ENCODE measurements at regions not wholly inside any gene's neighbourhood (a gene's known extent, or its start where the extent isn't known, plus 50 kb on each side); places are given as distances from the start of the nearest gene placed in this dataset.

DNA sequence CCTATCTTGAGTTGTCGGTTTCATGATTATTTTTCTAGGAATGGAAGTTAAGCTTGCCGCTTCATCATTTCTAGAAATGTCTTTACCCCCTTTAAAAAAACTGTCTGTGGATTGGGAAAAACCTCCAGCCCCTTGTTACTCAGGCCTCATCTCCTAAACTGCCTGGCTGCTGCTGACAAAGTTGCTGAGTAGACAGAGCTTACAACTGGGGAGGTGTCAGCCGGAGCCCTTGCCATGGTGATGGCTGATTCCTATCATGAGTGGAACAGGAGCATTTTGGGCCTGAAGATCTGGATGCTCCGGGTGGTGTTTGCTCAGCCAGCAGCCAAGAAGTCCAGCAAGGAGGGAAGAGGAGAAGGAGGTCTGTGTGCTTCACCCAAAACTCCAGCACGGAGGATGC is 243.3 kb downstream of the ENGASE start:
- no peak for DNase-seq (ENCODE audit: low read depth in 2 of 2)

GRCh38 chr17:79316805-79317204 is 242.2 kb downstream of the ENGASE start:
- no peak for DNase-seq (ENCODE audit: low read depth in 2 of 2)

DNA sequence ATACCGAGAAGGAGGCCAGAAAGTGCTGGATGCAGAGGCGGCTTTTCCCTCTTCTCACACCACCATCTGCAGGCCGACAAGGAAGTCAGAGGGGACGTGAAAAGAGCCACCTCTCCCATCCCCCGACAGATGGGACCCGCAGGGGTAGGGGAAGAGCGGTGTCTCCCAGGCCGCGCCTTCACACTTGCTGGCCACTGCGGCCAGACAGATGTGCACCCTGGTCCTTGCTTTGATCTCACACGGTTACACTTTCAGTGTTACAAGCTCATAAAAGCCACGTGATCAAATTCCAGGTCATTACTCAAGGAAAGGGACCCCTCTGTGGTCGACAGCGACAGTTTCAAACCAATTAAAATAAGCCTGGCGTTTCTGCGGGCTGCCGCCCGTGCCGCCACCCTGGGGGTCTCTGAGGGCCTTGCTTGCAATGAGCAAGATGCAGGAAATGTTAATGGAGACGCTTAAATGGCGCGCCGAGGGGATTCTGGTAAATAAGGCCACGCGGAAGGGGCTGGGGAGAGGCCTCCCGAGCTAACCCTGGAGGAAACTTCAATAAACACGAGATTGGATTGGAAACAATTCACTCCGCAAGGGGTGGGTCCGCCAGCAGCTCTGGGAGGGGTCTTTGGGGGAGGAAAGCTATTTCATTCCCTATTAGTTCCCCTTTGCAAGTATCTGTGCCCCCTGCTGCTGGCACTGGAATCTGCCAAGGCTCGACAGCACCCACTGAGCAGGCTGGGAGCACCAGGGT is 240.9 kb downstream of the ENGASE start:
- no peak for DNase-seq (ENCODE audit: low read depth in 2 of 2)

DNA sequence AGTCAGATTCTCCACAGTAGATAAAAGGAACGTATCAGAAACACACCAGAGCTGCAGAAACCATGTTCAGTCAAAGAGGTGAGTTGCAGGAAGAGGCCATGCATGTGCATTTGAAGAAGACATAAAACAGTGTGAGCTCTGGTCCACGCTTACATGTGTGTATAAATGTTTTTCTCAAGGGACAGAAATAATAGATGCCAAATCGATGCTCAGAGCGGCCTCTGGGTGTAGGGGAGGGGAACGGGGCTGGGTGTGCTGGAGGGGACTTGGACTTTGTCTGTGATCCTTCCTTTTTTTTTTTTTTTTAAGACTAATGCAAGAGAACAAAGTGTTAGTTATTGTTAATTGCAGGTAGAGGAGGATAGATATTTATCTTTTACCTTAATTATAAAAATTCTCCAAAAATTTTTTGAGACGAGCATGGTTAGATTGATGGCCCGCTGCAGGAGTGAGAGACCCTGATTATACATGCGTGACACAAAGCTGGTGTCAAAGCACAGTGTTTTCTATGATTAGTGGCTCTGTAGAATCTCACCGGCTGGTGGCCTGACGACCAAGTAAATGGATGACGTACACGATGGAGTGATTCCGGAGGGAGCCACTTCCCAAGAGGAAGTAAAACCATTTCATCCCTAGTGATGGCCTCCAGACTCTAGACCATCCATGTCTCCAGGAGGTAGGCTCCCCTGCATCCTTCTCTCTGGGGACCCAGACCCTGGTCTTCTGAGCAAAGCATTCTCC is 240.2 kb downstream of the ENGASE start:
- DNase-seq (ENCODE audit: low read depth in 2 of 2): no peak

- no peak for DNase-seq (ENCODE audit: low read depth in 2 of 2)
These were observed 236.7 kb downstream of the ENGASE start for GRCh38 chr17:79311373-79311772.

DNA sequence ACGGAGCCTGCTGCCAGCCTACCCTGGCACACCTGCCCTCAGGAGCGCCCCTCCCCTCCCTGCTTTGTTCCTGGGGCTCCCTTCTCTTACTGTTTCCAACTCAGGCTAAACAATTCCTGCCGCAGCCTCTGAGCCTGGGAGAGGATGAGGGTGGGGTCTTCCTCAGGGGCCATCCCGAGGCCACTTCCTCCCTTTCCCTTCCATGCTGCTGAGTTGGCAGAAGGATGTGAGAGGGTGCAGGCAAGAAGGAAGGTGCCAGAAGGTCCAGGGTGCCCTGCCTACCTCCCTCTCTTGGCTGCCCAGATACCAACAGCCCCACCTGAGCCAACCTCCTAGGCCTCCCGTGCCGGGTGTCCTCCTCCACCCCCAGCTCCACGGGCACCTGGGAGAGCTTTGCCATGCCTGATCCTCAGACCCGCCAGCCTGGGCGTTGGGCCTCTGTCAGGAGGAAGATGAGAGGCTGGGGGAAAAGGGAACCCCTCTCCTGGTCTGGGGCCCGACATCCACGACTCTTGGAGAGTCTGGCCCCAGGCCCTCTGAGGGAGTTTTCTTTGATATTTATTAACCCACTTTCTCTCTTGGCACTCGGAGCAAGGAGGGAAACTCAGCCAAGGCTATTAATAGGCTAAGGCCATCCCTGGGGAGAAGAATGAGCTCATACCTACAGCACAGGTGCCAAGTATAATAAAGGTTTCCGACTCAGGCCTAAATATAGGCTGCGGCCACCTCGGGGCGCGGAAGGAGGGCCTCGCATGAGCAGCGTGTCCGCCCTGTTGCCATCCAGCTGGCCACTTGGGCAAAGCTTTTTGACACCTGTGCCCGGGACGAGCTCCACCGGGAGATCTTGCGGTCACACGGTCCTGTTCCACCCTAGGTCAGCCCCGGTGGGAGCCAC is 232.0 kb downstream of the ENGASE start:
- DNase-seq (ENCODE audit: low read depth in 2 of 2): no peak

DNA sequence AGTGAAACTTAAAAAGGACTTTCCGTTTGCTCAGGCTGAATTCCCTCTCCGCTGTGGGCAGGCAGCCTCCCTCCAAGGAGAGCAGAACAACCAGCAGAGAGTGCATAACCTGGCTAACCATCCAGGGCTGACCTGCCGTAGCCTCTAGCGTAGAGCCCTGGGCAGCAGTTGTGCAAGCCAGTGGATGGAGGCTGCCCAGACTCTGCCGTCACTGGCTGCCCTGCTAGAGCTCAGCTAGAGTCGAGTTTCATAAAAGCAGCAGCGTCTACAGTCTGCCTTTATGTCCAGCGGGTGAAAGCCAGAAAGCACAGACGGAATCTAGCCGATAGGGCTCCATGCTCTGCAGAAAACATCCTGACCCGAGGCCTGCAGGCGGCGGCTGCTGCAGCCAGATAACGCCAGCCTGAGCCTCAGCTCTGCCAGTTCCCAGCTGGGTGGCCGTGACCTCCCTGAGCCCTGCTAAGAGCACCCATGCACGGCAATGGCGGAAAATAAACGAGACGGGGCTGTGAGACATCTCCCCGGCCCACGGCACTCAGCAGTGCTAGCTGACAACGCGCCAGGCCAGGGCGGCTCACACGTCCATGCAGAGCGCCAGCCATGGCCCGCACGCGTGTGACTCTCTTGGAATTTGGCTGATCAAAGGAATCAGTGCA is 231.3 kb downstream of the ENGASE start:
- no peak for DNase-seq (ENCODE audit: low read depth in 2 of 2)

DNA sequence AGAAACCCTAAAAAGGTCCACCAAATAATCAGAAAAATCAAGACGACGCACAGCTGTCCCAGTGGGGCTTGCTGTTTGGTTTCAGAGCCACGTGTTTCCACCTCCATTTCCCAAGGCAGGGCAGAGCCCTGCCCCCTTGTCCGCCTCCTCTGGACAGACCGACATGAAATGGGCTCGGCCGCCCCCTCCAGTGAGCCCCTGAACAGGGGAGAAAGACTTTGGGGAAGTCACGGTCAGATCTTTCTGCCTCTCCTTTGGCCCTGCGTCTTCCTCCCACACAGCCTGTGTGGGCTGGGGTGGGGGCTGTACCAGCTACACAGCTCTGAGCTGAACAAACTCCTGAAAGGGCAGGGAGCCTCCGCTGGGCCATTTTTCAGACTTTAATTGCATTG is 230.7 kb downstream of the ENGASE start:
- DNase-seq (ENCODE audit: low read depth in 2 of 2): no peak

DNA sequence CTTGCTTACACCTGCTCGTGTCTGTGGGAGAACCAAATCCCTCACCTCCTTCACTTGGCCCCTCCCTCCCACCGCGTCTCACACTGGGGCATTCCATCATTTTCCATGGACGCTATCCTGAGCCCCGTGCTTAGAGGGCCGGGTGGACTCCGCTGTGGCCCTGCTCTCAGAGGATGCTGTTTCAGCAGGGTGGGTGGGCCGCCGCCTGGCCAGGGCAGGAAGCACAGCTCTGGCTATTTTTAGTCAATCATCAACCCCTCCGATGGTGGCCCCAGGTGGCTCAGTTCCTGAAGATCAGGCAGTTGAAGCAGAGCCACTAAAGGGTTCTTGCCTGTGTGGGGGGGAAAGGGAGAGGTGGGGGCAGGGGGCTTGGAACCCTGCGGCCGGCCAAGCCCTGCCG is 230.3 kb downstream of the ENGASE start:
- DNase-seq (ENCODE audit: low read depth in 2 of 2): no peak

DNA sequence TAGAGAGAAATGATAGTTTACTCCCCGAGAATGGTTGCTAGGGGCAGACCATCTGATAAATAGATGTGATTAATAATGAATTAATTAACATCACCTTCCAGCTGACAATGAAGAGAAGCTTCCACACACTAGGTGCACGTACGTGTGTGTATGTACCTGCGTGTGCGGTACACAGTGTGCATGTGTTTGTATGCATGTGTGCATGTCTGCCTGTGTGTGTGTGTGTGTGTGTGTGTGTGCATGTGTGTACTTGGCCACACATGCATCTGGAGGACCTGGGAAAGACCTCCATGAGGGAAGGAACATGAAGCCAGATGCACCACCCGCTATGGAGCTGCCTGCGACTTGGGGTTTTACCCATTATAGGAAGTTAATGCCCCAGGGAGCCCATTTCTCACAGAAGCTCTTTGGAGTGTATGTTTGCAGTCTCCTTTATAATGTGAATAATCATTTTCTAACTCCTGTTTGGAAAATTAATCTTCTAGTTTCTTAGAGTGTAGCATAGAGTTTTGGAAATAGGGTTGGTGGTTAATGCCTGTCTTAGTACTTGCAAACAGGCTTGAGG is 229.1 kb downstream of the ENGASE start:
- DNase-seq (ENCODE audit: low read depth in 2 of 2): no peak

DNA sequence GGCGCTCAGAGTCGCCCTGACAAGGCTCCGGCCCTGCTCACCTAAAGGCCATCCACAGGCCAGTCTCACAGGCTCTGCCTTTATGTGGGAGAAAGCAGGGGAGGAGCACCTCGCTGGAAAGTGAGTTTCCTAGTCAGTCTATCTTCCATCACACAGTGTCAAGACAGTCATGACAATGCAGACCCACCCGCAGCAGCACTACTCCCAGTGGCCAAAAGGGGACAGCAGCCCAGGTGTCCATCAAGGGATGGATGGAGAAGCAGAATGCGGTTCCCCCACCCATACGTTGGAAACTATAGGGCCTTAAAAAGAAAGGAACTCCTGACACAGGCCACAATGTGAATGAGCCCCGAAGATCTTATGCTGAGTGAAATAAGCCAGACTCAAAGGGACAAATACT is 226.8 kb downstream of the ENGASE start:
- DNase-seq (ENCODE audit: low read depth in 2 of 2): no peak

DNA sequence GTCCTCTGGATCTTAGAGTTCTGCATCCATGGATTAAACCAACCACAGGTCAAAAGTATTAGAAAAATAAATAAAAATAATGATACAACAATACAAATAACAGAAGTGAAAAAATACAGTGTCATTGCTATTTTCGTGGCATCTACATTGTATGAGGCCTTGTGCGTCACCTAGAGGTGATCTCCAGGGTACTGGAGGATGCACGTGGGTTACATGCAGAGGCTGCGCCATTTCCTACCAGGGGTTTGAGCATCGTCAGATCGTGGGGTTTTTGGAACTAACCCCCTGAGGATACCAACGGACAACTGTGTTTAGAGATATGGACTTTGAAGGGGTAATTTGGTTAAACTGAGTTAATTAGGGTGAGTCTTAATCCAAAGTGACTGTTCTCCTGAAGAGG is 224.7 kb downstream of the ENGASE start:
- DNase-seq (ENCODE audit: low read depth in 2 of 2): no peak

DNA sequence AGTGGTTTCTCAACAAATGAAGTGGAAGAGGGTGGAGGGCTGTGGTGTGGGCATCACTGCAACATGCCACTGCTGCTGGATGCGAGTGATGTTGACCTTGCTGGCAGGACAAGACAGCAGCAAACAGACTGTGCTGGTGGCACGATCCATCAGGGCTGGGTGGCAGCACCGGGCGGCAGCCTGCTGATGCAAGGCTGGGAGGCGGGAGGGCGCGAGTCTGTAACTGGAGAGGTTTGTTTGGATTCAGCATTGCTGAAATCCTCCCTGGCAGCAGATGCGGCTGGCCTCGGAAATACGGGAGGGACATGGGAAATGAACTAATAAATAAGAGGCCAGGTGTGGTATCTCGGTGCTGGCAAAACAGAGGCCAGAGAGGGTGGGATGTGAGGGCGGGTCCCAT is 224.2 kb downstream of the ENGASE start:
- no peak for DNase-seq (ENCODE audit: low read depth in 2 of 2)

DNA sequence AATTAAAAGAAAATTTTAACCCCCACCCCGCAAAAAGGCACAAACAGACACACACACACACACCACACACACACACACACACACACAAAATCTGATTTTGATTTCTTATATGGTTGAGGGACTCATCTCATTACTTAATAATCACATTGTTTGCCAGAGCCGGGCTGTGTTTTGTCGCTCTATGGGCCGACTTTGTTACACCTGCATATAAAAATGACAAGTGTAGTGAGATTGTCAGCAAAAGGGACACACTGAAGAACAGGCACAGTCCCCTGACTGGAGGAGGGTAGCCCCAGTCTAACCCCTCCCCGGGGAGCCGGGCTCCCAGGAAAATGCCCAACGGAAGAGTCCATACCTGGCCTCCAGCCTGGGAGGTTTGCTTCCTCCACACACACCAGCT is 221.6 kb downstream of the ENGASE start:
- no peak for DNase-seq (ENCODE audit: low read depth in 2 of 2)

- DNase-seq (ENCODE audit: low read depth in 2 of 2): no peak
These were observed 220.7 kb downstream of the ENGASE start for GRCh38 chr17:79295307-79295706.

DNA sequence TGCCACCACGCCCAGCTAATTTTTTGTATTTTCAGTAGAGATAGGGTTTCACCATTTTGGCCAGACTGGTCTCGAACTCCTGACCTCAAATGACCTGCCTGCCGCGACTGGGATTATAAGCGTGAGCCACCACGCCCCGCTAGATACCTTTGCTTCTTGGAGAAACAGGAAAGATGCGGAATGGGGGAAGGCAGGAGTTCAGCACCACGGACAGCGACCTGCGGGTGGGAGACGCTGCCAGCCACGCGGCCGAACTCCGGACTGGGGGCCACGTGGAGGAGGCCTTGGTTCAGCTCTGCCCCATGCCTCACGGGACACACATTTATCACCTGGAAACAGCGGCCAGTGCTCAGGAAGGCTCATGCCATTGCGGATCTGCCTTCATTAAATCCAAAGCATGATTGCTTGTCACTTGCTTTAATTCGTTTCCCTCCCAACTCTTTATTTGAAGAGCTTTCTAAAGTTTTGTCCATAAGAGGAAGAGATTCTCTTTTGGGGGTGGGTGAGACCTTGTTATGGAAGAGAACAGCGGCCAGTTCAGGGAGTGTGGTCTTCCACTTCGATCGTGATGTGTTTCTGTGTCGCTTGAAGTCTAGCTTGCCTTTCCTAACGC is 219.9 kb downstream of the ENGASE start:
- no peak for DNase-seq (ENCODE audit: low read depth in 2 of 2)

DNA sequence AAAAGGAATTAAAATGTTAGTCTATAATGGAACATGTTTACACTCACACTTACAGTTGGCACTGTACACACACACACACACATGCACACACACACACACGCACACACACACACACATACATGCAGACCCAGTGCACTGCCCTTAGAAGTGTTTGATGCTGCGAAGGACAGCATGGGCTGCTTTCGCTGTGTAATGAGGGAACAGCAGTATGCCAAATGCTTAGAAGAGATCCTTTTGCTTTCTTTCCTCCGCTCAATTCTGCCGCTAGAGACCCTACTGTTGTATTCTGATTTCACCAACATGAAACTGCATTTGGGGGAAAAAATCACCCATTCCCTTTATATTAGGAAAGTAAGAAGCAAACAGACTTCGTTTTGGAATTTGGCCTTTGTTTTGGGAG is 217.9 kb downstream of the ENGASE start:
- DNase-seq (ENCODE audit: low read depth in 2 of 2): no peak

- no peak for DNase-seq (ENCODE audit: low read depth in 2 of 2)
These were observed 216.8 kb downstream of the ENGASE start for GRCh38 chr17:79291391-79291790.

DNA sequence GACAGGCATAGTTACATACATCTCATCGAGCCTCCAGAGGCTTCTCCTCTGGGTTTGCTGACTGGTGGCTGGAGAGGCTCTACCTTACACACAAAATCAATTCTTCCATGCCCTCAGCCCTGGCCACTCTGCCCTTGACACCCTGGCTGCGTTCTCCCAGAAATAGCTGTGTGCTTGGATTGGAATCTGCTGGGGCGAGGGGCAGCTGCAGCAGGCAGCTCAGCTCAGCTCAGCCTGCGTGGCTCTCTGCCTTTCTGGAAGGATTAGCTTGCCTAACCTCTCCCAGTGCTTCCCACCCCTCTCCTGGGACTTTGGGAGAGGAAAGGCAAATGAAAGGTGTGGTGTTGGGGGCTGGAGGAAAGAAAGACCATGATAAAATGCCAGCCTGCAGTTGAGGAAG is 216.1 kb downstream of the ENGASE start:
- DNase-seq (ENCODE audit: low read depth in 2 of 2): no peak

GRCh38 chr17:79288950-79289349 is 214.3 kb downstream of the ENGASE start:
- no peak for DNase-seq (ENCODE audit: low read depth in 2 of 2)

DNA sequence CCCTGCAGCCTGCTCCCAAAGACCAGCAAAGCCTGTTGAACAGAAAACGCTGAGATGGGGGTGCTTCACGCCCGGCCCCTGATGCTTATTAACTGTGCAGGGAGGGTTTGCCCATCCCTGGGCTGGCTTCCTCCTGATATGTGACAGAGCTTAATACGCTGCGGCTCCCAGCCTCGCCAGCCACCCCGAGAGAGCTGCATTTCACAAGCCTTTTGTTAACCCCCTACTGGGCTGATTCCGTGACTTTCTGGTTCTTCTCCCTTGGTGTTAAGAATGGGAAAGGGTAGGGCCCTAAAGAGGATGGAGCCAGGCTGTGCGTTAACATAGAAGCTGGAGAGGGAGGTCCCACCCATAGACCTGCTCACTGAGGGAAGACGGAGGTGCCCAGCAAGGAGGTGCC is 211.8 kb downstream of the ENGASE start:
- DNase-seq (ENCODE audit: low read depth in 2 of 2): no peak

Measured in activated CD8-positive, alpha-beta memory T cell treated with anti-CD3 and anti-CD28 coated beads for 4 hours (primary cell).